Keratinocyte (primary cell): ENCODE measurements at regions not wholly inside any gene's neighbourhood (a gene's known extent, or its start where the extent isn't known, plus 50 kb on each side); places are given as distances from the start of the nearest gene placed in this dataset.

Experiments used
- CTCF ChIP-seq, 3 experiments: IDR thresholded peaks in 1 of 3; conservative IDR thresholded peaks in 1 of 3; optimal IDR thresholded peaks in 1 of 3; 2 replicates in 2 of 3; 3 replicates in 1 of 3; pipeline versions ENCODE3 to v1.5.1; 2011; ENCODE audit warnings: low read length in 3 of 3, mild to moderate bottlenecking in 3 of 3, moderate library complexity in 2 of 3, control low read depth in 1 of 3, inconsistent platforms in 1 of 3; ENCODE audit not compliant: insufficient read depth in 2 of 3; ENCODE audit errors: extremely low read depth in 1 of 3
- EZH2 ChIP-seq: IDR thresholded peaks from one replicate; pipeline ENCODE4 v1.6.1; 2012; ENCODE audit warnings: inconsistent platforms, mild to moderate bottlenecking, low read length, moderate library complexity

- TF ChIP-seq CTCF (optimal IDR thresholded peaks at IDR 0.05 in 1 of 3, IDR thresholded peaks at IDR 0.05 in 1 of 3, conservative IDR thresholded peaks at IDR 0.05 in 1 of 3; ENCODE audit: extremely low read depth in 1 of 3, insufficient read depth in 2 of 3, low read length in 3 of 3) (no peak), EZH2 (no peak)
Observed at GRCh38 chr2:10236571-10237391, 65.9 kb upstream of the HPCAL1 start.
